ENCODE measurements at regions not wholly inside any gene's neighbourhood (a gene's known extent, or its start where the extent isn't known, plus 50 kb on each side); places are given as distances from the start of the nearest gene placed in this dataset.

GRCh38 chr13:89828506-89828905, 1519.0 kb upstream of the MIR17HG start:
- no peak overlapping the region for H3K27ac ChIP-seq
- intact Hi-C loops (cut with DNase I) = no loop called here
- WGBS, 2 donors = 85 to 89% methylated on average over 3 of the region's 3 CpGs

GRCh38 chr13:89831157-89831556, 1516.3 kb upstream of the MIR17HG start:
- no peak overlapping the region for H3K27ac ChIP-seq
- H3K4me1 ChIP-seq = no peaks in the 10 kb centered on the region
- no peaks in the 10 kb centered on the region for H3K9me3 ChIP-seq
- H3K4me3 ChIP-seq = no peak overlapping the region
- 50 to 75% methylated on average over 3 of the region's 3 CpGs for WGBS, 2 donors
- intact Hi-C loops (cut with DNase I) = no loop called here
- no peaks in the 10 kb centered on the region for H3K36me3 ChIP-seq
- H3K27me3 ChIP-seq = no peaks in the 10 kb centered on the region
- no peak for DNase-seq
- TF ChIP-seq POLR2AphosphoS5 (IDR thresholded peaks at IDR 0.05) (no peak), POLR2A (IDR thresholded peaks at IDR 0.05) (no peak), EP300 (IDR thresholded peaks at IDR 0.05) (no peak), CTCF (IDR thresholded peaks at IDR 0.05) (no peak)

More at GRCh38 chr13:89828506-89828905, 1519.0 kb upstream of the MIR17HG start:
- no peak overlapping the region for H3K4me3 ChIP-seq
- TF ChIP-seq POLR2AphosphoS5 (IDR thresholded peaks at IDR 0.05) (no peak), CTCF (IDR thresholded peaks at IDR 0.05) (no peak), EP300 (IDR thresholded peaks at IDR 0.05) (no peak), POLR2A (IDR thresholded peaks at IDR 0.05) (no peak)
- no peaks in the 10 kb centered on the region for H3K4me1 ChIP-seq
- H3K27me3 ChIP-seq = no peaks in the 10 kb centered on the region
- no peaks in the 10 kb centered on the region for H3K36me3 ChIP-seq
- no peak for DNase-seq
- no peaks in the 10 kb centered on the region for H3K9me3 ChIP-seq

- Histone ChIP-seq H3K36me3 (no peaks in the 10 kb centered on the region), H3K27me3 (no peaks in the 10 kb centered on the region), H3K9me3 (no peaks in the 10 kb centered on the region), H3K4me3 (no peak overlapping the region), H3K4me1 (no peaks in the 10 kb centered on the region), H3K27ac (no peak overlapping the region)
- 26 to 71% methylated on average over 2 of the region's 2 CpGs for WGBS, 2 donors
- intact Hi-C loops (cut with DNase I) = no loop called here
- TF ChIP-seq CTCF (IDR thresholded peaks at IDR 0.05) (no peak), POLR2AphosphoS5 (IDR thresholded peaks at IDR 0.05) (no peak), POLR2A (IDR thresholded peaks at IDR 0.05) (no peak), EP300 (IDR thresholded peaks at IDR 0.05) (no peak)
- no peak for DNase-seq
Observed at GRCh38 chr13:89832827-89833226, 1514.7 kb upstream of the MIR17HG start.

- no peaks in the 10 kb centered on the region for H3K4me1 ChIP-seq
- WGBS, 2 donors = 91 to 95% methylated on average over 1 of the region's 1 CpG
- no peaks in the 10 kb centered on the region for H3K27me3 ChIP-seq
- H3K9me3 ChIP-seq = no peaks in the 10 kb centered on the region
- H3K4me3 ChIP-seq = no peak overlapping the region
- DNase-seq = no peak
- TF ChIP-seq POLR2A (IDR thresholded peaks at IDR 0.05) (no peak), POLR2AphosphoS5 (IDR thresholded peaks at IDR 0.05) (no peak), EP300 (IDR thresholded peaks at IDR 0.05) (no peak), CTCF (IDR thresholded peaks at IDR 0.05) (no peak)
- H3K36me3 ChIP-seq = no peaks in the 10 kb centered on the region
- intact Hi-C loops (cut with DNase I) = no loop called here
- no peak overlapping the region for H3K27ac ChIP-seq
Observed at GRCh38 chr13:89843621-89844020, 1503.9 kb upstream of the MIR17HG start.

GRCh38 chr13:89845874-89846273, 1501.6 kb upstream of the MIR17HG start:
- no peak for DNase-seq
- 21 to 59% methylated on average over 3 of the region's 3 CpGs for WGBS, 2 donors
- Histone ChIP-seq H3K9me3 (no peaks in the 10 kb centered on the region), H3K27me3 (no peaks in the 10 kb centered on the region), H3K4me1 (no peaks in the 10 kb centered on the region), H3K36me3 (no peaks in the 10 kb centered on the region), H3K4me3 (no peak overlapping the region), H3K27ac (no peak overlapping the region)
- TF ChIP-seq CTCF (IDR thresholded peaks at IDR 0.05) = no peak
- no peak for TF ChIP-seq POLR2AphosphoS5 (IDR thresholded peaks at IDR 0.05)
- TF ChIP-seq EP300 (IDR thresholded peaks at IDR 0.05) = no peak
- no peak for TF ChIP-seq POLR2A (IDR thresholded peaks at IDR 0.05)
- intact Hi-C loops (cut with DNase I) = no loop called here

Measured in sigmoid colon (tissue), 6 donors.